ENCODE measurements at regions not wholly inside any gene's neighbourhood (a gene's known extent, or its start where the extent isn't known, plus 50 kb on each side); places are given as distances from the start of the nearest gene placed in this dataset.

DNA sequence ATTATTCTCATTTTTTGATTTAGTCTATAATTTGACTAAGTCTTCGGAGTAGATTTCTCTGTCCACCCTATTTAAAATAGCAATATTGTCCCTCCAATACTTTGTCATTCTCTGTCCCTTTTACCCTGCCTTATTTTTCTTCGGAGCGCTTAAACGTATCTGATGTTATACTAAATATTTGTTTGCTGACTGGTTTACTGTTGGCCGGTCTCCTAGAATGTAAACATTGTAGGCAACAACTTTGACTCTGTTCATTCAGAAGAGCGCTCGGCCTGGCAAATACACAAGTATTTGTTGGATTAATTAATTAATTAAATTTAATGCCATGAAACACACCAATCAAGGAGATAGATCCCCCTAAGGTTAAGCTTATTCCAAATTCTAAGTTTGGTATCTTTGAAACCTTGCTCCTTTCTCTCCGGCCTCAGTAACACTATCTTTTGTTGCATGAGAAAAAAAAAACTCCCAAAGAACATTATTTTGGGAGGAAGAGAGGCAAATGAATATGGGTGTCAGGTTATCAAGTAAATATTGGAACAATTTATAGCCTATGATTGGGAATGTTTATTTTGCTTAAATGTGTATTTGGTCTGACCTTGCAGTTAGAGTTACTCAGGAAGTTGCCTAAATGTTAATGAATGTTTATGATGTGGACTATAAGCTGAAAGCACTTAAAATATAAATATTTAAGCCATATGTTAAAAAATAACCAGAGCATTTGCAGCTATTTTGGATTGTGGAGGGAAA is 231.1 kb downstream of the SOX4 start:
- no peak for DNase-seq

DNA sequence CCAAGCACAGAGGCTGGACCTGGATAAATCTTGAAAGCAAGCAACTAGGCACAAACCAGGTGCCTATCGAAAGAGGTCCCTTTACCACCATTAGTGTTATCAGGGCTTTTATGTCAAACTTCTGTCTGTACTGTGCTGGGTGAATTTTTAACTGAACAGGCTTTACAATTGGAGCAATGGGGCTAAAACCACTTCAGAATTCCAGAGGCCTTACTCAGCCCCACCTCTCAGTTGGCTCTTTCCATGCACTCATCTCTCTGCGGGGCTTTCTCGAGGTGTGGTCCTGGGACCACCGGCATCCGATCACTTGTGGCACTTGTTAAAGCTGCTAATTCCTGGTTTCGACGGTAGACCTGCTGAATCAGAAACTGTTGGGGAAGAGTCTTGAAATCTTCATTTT is 232.5 kb downstream of the SOX4 start:
- DNase-seq: no peak

DNA sequence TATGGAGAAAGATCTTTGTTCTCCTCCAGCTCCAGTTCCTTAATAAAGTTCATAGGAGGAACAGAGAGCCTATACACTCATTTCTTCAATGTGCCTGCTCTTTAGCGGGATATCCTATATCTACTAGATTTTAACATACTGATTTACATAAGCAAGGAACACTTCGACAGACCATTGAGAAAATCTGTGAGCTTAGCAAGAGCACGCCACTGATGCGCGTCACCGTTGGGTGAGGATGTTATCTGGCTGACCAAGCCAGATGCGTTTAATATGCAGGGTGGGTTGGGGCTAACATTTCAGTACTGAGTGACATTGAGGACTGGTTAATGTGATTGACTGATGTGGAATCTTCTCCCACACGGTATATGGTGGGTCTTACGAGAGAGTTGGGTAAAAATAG is 233.4 kb downstream of the SOX4 start:
- no peak for DNase-seq

DNA sequence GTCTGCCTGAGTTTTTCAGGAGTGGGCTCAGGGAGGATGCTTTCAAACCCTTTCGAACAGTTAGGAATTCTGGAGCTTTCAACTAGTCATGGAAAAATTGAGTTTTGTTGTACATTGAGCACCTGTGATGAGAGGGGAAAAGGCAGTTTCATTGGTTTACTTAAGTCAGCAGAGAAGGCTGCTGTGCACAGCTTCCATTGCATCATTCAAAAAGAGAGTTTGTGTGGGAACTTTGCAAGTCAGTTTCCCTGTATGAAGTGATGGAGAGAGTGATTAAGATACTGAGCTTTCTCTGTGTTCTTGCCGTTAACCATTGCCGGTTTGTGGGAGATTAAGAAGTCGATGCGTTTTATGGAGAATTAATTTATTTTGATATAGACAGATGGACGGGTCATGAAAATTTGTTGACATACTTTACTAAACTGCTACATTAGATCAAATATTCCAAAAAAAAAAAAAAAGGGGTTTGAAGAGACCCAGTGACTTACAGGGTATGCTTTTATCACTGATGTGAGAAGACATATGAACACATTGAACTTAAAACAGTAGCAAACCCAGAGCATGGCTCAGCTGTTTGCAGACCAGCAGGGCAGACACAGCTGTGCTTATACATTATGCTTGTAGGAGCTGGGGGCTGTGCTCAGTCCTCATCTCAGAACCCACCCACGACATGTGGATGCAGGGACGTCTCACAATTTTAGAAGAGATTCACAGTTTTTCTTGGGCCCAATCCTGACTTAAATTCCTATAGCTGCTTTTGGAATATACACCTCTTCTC is 234.1 kb downstream of the SOX4 start:
- DNase-seq: no peak

GRCh38 chr6:21828704-21829103 is 235.2 kb downstream of the SOX4 start:
- no peak for DNase-seq

DNA sequence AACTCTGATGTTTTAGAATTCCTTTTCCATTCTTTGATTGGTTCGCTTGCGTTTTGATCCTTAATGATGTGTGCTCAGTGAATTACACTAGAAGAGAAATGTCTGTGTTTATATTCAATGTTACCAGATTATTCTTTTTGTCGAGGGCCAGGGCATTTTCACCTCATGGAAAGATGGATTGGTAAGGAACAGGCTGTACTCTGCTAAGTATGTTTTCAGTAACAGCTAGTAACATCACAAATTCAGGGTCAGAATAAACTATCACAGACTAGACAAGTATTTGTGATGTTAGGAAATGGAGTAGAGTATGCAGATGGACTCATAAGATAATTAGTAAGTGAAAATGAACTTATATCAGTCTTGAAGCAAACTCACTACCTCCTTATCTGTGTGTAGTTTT is 235.6 kb downstream of the SOX4 start:
- DNase-seq: no peak

- no peak for DNase-seq
These were observed 238.2 kb downstream of the SOX4 start for GRCh38 chr6:21831521-21832291.

- DNase-seq: no peak
These were observed 242.7 kb downstream of the SOX4 start for GRCh38 chr6:21836277-21836676.

GRCh38 chr6:21836772-21837425 is 243.3 kb downstream of the SOX4 start:
- DNase-seq: no peak

- DNase-seq: no peak
These were observed 246.9 kb downstream of the SOX4 start for GRCh38 chr6:21840428-21840827.

- no peak for DNase-seq
These were observed 249.5 kb downstream of the SOX4 start for GRCh38 chr6:21842875-21843645.

- no peak for DNase-seq
These were observed 250.8 kb downstream of the SOX4 start for GRCh38 chr6:21844120-21844917.

GRCh38 chr6:21845018-21845417 is 251.5 kb downstream of the SOX4 start:
- DNase-seq: peak; percentile 8

DNA sequence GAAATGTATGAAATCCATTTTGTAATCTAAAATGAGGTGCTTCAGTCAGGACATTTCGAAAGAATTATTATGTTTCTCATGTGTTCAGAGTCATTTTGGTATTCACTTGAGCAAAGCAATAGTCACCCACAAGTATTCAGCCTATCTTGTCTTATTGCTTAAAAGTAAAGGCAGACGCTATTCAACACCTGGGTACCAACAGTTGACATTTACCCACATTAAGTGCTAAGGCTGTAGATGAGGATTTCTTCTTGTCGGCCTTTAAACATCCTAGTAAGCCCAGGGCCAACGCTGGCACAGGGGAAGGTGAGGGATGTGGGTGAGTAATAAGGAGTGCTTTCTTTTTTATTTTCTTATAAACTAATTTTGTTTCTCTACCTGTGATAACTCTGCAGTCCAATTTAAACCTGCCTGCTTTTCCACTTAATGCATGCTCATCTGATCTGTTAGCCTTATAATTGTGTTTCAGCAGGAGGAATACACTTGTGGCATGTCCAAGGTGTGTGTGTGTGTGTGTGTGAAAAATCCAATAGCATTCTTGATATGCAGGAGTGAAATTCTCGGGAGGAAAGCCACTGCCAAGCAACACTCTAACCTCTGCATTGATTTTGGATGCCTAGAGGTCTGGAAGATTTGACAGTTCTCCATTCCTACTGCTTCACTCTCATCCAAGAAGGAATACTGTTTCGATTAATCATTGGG is 252.0 kb downstream of the SOX4 start:
- DNase-seq: no peak

- DNase-seq: peak; percentile 45
These were observed 253.2 kb downstream of the SOX4 start for GRCh38 chr6:21846541-21847451.

GRCh38 chr6:21847711-21848480 is 254.3 kb downstream of the SOX4 start:
- DNase-seq: no peak

- no peak for DNase-seq
These were observed 257.1 kb downstream of the SOX4 start for GRCh38 chr6:21850691-21851090.

- DNase-seq: no peak
These were observed 262.4 kb downstream of the SOX4 start for GRCh38 chr6:21855811-21856455.

Data from NCI-H2107 (cell line).